NT2/D1 (cell line): ENCODE measurements at regions not wholly inside any gene's neighbourhood (a gene's known extent, or its start where the extent isn't known, plus 50 kb on each side); places are given as distances from the start of the nearest gene placed in this dataset.

Experiments used
- DNase-seq: peaks from one replicate; pipeline ENCODE4 v3.0.0-alpha.2; 2011; ENCODE audit warnings: low read depth, low spot score
- H3K27me3 ChIP-seq: 2 replicates; pipeline ENCODE4 v1.6.0; 2011; ENCODE audit warnings: mild to moderate bottlenecking; ENCODE audit not compliant: insufficient read length, insufficient read depth
- H3K36me3 ChIP-seq: 2 replicates; pipeline ENCODE4 v1.6.1; 2011; ENCODE audit warnings: mild to moderate bottlenecking, low read length, mixed read lengths; ENCODE audit not compliant: insufficient read depth, insufficient read length
- H3K4me1 ChIP-seq: 2 replicates; pipeline ENCODE4 v1.5.1; 2011; ENCODE audit not compliant: insufficient read depth, insufficient read length
- H3K4me3 ChIP-seq: 2 replicates; pipeline ENCODE4 v1.5.1; 2011; ENCODE audit warnings: low read depth; ENCODE audit not compliant: insufficient read length
- H3K9ac ChIP-seq: 2 replicates; pipeline ENCODE4 v1.6.0; 2011; ENCODE audit warnings: low read depth; ENCODE audit not compliant: insufficient read length
- H3K9me3 ChIP-seq: 2 replicates; pipeline ENCODE4 v1.5.1; 2011; ENCODE audit warnings: mild to moderate bottlenecking, low read length; ENCODE audit not compliant: insufficient read depth
- SUZ12 ChIP-seq: IDR thresholded peaks from 2 replicates; pipeline ENCODE4 v1.6.1; 2011; ENCODE audit not compliant: insufficient read length, insufficient read depth; ENCODE audit errors: extremely low read depth
- YY1 ChIP-seq: IDR thresholded peaks from 2 replicates; pipeline ENCODE4 v1.6.1; 2011; ENCODE audit not compliant: insufficient read length, insufficient read depth
- ZNF274 ChIP-seq: IDR thresholded peaks from 2 replicates; pipeline ENCODE4 v1.6.1; 2011; ENCODE audit warnings: mild to moderate bottlenecking, low read depth, low read length

DNA sequence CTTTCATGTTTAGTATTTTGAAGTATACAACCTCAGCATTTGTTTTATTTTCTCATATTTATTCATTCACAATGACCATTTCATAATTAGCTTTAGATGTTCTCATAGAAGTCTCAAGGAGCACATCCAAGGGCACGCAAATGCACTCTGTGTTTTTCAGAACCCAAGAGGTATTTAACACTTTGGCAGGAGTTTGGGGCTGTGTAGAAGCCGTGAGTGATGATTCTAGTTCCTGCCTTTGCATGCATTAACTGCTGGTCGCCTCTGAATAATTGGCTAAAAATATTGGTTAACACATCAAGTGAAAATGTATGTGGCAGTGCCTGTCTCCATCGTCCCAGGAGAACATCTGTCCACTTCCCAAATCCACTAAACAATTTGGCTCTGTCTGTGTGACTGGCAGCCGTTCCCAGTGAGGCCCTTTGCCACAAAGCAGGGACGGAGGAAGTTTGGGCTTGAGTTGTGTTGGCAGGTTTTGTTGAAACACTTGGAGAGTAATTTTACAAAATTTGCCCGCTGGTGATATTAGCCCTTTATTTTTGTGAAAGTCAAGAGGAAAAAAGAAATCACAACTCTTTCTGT lies 730.7 kb upstream of the SLIT2 start:
- no peak for TF ChIP-seq YY1
- TF ChIP-seq SUZ12: no peak
- Histone ChIP-seq H3K4me3 (no peak overlapping the region), H3K9ac (no peak overlapping the region), H3K9me3 (no peaks in the 10 kb centered on the region), H3K36me3 (no peaks in the 10 kb centered on the region), H3K4me1 (no peaks in the 10 kb centered on the region), H3K27me3 (no peaks in the 10 kb centered on the region)
- no peak for DNase-seq

DNA sequence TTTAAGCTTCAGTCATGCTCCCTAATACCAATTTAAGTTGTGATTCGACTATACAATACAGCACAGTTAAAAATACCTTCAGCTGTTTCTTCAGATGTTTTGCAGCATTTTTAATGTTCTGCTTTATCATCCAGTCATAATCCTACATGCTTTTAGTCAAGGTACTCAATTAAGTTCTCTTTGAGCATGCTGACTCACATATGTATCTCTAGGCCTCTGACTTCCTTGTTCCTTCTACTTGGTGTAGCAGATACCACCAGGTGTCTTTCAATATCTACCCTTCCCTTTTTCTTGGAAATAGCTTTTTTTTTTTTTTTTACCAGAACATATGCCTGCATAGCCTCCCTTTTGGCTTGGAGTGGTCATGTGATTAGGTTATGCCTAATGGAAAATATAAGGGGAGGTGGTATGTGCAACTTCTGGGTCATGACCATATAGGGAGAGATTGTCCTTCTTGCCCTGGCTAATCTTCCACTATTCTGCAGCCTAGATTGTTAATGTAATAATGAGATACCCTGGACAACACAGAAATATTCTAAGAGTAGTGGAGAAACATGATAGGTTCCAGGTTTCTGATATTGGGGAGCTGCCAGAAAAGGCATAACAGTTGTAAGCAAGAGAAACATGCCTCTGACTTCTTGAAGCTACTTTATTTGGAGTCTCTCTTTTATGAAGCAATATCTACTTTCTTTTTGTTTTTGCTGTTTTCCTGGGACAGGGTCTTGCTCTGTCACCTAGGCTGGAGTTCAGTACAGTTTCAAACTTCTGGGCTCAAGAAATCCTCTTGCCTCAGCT lies 737.2 kb upstream of the SLIT2 start:
- TF ChIP-seq YY1 (no peak), ZNF274 (no peak), SUZ12 (no peak)
- Histone ChIP-seq H3K4me1 (no peaks in the 10 kb centered on the region), H3K27me3 (no peaks in the 10 kb centered on the region), H3K9me3 (no peaks in the 10 kb centered on the region), H3K36me3 (no peaks in the 10 kb centered on the region), H3K9ac (no peak overlapping the region), H3K4me3 (no peak overlapping the region)
- DNase-seq: no peak

DNA sequence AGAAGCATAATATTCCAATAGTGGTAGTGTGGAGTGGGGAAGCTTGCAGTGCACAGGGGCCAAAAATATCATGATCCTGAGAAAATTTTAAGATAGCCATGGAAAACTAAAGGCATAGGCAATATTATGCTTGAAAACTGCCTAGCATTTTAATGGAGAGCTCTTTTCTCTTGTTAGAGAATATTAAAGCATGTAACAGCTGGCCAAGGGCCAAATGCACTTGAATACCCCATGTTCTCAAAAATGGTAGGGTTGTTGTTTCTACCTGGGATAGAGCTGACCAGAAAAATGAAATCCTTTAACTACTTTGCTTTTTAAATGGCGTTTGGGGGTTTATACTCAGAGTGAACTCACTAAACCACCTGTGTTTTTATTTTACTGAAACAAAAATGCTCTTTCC lies 739.6 kb upstream of the SLIT2 start:
- H3K4me3 ChIP-seq: no peak overlapping the region
- H3K4me1 ChIP-seq: no peaks in the 10 kb centered on the region
- H3K9ac ChIP-seq: no peak overlapping the region
- H3K9me3 ChIP-seq: no peaks in the 10 kb centered on the region
- TF ChIP-seq ZNF274: no peak
- no peak for TF ChIP-seq SUZ12
- no peak for DNase-seq
- no peaks in the 10 kb centered on the region for H3K27me3 ChIP-seq
- H3K36me3 ChIP-seq: no peaks in the 10 kb centered on the region

DNA sequence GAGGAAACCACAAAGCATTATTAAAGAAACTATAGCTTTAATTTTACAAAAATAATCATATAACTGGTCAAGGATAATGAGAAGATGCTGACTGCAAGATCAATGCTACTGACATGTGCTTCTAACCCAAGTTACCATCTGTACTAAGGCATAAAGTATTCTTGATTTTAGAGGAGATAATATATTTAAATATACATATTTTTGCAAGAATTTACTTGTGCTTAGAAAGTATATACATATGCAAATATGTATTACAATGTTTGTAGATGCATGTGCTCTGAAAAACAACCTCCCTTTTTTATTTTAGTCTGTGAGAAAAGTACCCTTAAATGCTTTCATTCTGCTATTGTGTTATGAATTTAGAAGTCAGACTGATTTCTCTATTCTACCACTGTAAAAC lies 740.7 kb upstream of the SLIT2 start:
- DNase-seq: no peak
- H3K9ac ChIP-seq: no peak overlapping the region
- H3K27me3 ChIP-seq: no peaks in the 10 kb centered on the region
- no peaks in the 10 kb centered on the region for H3K36me3 ChIP-seq
- H3K4me3 ChIP-seq: no peak overlapping the region
- H3K9me3 ChIP-seq: no peaks in the 10 kb centered on the region
- no peak for TF ChIP-seq ZNF274
- no peak for TF ChIP-seq SUZ12
- no peak for TF ChIP-seq YY1
- H3K4me1 ChIP-seq: no peaks in the 10 kb centered on the region

DNA sequence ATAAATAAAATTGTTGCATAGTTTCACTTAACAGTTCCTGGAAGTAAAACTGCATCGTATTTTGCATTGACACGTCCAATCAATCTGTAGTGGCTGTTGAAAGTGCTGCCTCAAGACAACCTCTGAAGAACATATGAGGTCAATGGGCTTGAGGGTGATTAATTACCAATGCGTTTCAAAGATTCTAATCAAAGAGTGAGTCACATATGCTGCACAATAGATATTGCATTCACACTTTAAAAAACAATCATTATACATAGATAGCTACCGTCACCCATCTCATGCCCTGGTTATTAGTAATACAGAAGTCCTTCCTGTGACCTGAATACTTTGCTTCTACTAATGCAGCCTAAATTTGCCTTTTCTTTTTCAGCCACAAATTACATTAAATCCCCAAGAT lies 743.3 kb upstream of the SLIT2 start:
- H3K9me3 ChIP-seq: no peaks in the 10 kb centered on the region
- DNase-seq: no peak
- no peak for TF ChIP-seq YY1
- no peak for TF ChIP-seq SUZ12
- no peak for TF ChIP-seq ZNF274
- no peaks in the 10 kb centered on the region for H3K27me3 ChIP-seq
- no peaks in the 10 kb centered on the region for H3K36me3 ChIP-seq
- no peaks in the 10 kb centered on the region for H3K4me1 ChIP-seq
- no peak overlapping the region for H3K9ac ChIP-seq
- no peak overlapping the region for H3K4me3 ChIP-seq

DNA sequence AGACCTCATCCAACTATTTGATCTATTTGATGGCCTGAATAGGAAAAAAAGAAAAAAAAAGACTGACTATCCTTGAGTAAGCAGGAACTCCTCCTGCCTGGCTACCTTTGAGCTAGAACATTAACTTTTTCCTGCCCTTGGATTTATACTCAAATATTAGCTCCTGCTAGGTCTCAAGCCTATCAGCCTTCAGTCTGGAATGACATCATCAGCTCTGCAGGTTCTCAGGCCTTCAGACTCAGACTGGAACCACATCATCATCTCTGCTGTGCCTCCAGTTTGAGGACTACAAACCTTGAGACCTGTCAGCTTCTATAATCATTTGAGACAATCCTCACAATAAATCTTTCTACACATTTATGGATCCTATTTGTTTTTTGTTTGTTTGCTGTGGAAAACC lies 754.0 kb upstream of the SLIT2 start:
- DNase-seq: no peak
- Histone ChIP-seq H3K4me1 (no peaks in the 10 kb centered on the region), H3K9ac (no peak overlapping the region), H3K36me3 (no peaks in the 10 kb centered on the region), H3K4me3 (no peak overlapping the region), H3K27me3 (no peaks in the 10 kb centered on the region), H3K9me3 (no peaks in the 10 kb centered on the region)
- TF ChIP-seq YY1: no peak
- no peak for TF ChIP-seq SUZ12
- TF ChIP-seq ZNF274: no peak

DNA sequence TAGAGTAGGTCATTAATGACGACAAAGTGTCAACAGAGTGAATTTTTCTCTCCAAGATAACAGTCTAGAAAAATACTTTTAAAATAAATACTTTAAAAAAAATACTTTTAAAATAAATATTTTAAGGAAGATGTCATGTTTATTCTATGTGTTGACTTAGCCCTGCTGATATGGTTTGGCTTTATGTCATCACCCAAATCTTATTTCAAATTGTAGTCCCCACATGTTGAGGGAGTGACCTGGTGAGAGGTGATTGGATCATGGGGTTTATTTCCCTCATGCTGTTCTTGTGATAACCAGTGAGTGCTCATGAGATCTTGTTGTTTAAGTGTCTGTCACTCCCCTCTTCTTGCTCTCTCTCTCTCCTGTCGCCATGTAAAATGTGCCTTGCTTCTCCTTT lies 754.9 kb upstream of the SLIT2 start:
- no peak for TF ChIP-seq SUZ12
- TF ChIP-seq YY1: no peak
- no peak for TF ChIP-seq ZNF274
- H3K9me3 ChIP-seq: no peaks in the 10 kb centered on the region

More for the DNA sequence above, 754.9 kb upstream of the SLIT2 start:
- Histone ChIP-seq H3K27me3 (no peaks in the 10 kb centered on the region), H3K4me3 (no peak overlapping the region), H3K9ac (no peak overlapping the region), H3K4me1 (no peaks in the 10 kb centered on the region), H3K36me3 (no peaks in the 10 kb centered on the region)
- DNase-seq: no peak
